Upper lobe of left lung (tissue), 6 donors: ENCODE measurements at regions not wholly inside any gene's neighbourhood (a gene's known extent, or its start where the extent isn't known, plus 50 kb on each side); places are given as distances from the start of the nearest gene placed in this dataset.

Source experiments
- ATAC-seq, 2 donors: fragments of 200-7000 bp; cut with Tn5 transposase; one replicate each; pipeline ENCODE4 v1.9.1; 2022; ENCODE audit warnings: mild to moderate bottlenecking in 2 of 2, moderate library complexity in 2 of 2; ENCODE audit not compliant: low FRiP score in 2 of 2
- DNase-seq, 2 donors: peaks; one replicate each; pipeline ENCODE4 v3.0.0-alpha.2; 2019 to 2020
- H3K27ac ChIP-seq, 4 donors: fragments of 200-600 bp; sonication (generic); one replicate each; pipeline ENCODE4 v1.5.1; 2016 to 2019
- H3K27me3 ChIP-seq, 4 donors: fragments of 200-600 bp; sonication (generic); one replicate each; pipeline ENCODE4 v1.5.1; 2017 to 2019
- H3K36me3 ChIP-seq, 4 donors: fragments of 200-600 bp; sonication (generic); one replicate each; pipeline ENCODE4 v1.5.1; 2016 to 2019
- H3K4me1 ChIP-seq, 4 donors: fragments of 200-600 bp; sonication (generic); one replicate each; pipeline ENCODE4 v1.5.1; 2018 to 2019
- H3K4me3 ChIP-seq, 4 donors: fragments of 200-600 bp; sonication (generic); one replicate each; pipeline ENCODE4 v1.5.1; 2017 to 2019; ENCODE audit warnings: mild to moderate bottlenecking in 2 of 4, moderate library complexity in 1 of 4
- H3K9me3 ChIP-seq, 4 donors: fragments of 200-600 bp; sonication (generic); one replicate each; pipeline ENCODE4 v1.5.1; 2018 to 2019
- EP300 ChIP-seq, 4 donors: sonication (generic); formaldehyde crosslinking; IDR thresholded peaks; one replicate each; pipeline ENCODE4 v1.5.1; 2017; ENCODE audit warnings: antibody characterized with exemption in 4 of 4, control low read depth in 2 of 4
- POLR2A ChIP-seq, 4 donors: fragments of 450-650 bp; IDR thresholded peaks; one replicate each; pipeline ENCODE4 v1.5.1; 2016 to 2017; ENCODE audit warnings: antibody characterized with exemption in 4 of 4, mild to moderate bottlenecking in 2 of 4
- POLR2AphosphoS5 ChIP-seq, 2 donors: sonication (generic); formaldehyde crosslinking; IDR thresholded peaks; one replicate each; pipeline ENCODE4 v1.5.1; 2017; ENCODE audit warnings: antibody characterized with exemption in 2 of 2
- WGBS, 2 donors: methylation state at CpG; one replicate each; pipeline ENCODE4 v1.1.5; 2017 to 2018; 5-methylcytosine and 5-hydroxymethylcytosine counted together
- TF ChIP-seq, protein P1 (sequence below), 6 experiments: fragments of 450-650 bp in 4 of 6; fragments of 200-600 bp in 2 of 6; sonication (generic) in 2 of 6; IDR thresholded peaks; one replicate each; pipeline ENCODE4 v1.5.1; 2016 to 2019; ENCODE audit warnings: antibody characterized with exemption in 6 of 6
- donor health status: DM: no; HTN: no; CAD: no; lungs with moderate emphysema.
- donor health status: DM: no; HTN: yes; CAD: no; lungs with severe emphysema.

DNA sequence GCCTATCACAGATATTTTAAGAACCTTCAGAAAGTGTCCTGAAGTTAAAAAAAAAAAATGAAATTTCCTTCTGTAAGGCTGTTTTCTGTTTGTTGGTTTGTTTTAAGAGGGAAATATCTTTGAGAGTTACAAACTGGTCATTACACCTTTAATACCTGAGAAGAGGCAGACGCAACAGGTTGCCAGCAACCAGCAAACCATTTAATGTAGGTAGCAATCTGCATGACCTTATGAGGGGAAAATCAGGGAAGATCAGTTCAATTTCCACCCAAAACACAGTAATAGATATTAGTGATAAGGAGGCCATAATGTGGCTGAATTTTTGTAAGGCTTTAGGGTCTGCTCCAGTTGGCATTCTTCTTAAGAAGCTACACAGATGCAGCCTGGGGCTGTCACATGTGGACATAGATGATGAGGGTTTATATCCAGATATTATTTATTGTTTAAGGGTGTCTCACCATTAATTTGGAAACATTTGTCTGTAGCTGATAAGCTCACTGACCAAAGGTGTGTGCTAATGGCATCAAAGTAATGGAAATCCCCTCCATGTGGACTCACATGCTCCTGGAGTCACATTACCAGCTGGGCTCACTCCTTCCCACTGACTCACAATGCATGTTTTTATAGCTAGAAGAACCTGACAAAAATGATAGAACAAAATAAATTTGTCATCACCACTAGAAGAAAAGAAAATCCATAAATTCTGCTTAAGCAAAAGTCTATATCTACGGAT lies 83.5 kb upstream of the DTNA start:
- no peak overlapping the region for H3K4me3 ChIP-seq
- no peaks in the 10 kb centered on the region for H3K4me1 ChIP-seq
- ATAC-seq, result no peak
- TF ChIP-seq POLR2A (IDR thresholded peaks at IDR 0.05), result no peak
- TF ChIP-seq POLR2AphosphoS5 (IDR thresholded peaks at IDR 0.05), result no peak
- TF ChIP-seq, protein P1, sequence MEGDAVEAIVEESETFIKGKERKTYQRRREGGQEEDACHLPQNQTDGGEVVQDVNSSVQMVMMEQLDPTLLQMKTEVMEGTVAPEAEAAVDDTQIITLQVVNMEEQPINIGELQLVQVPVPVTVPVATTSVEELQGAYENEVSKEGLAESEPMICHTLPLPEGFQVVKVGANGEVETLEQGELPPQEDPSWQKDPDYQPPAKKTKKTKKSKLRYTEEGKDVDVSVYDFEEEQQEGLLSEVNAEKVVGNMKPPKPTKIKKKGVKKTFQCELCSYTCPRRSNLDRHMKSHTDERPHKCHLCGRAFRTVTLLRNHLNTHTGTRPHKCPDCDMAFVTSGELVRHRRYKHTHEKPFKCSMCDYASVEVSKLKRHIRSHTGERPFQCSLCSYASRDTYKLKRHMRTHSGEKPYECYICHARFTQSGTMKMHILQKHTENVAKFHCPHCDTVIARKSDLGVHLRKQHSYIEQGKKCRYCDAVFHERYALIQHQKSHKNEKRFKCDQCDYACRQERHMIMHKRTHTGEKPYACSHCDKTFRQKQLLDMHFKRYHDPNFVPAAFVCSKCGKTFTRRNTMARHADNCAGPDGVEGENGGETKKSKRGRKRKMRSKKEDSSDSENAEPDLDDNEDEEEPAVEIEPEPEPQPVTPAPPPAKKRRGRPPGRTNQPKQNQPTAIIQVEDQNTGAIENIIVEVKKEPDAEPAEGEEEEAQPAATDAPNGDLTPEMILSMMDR (IDR thresholded peaks at IDR 0.05), result no peak
- no peak for TF ChIP-seq EP300 (IDR thresholded peaks at IDR 0.05)
- DNase-seq, result no peak
- H3K27me3 ChIP-seq, result no peaks in the 10 kb centered on the region
- no peaks in the 10 kb centered on the region for H3K9me3 ChIP-seq
- H3K36me3 ChIP-seq, result no peaks in the 10 kb centered on the region
- WGBS, 2 donors, result 92 to 98% methylated on average over 2 of the region's 2 CpGs
- no peak overlapping the region for H3K27ac ChIP-seq

DNA sequence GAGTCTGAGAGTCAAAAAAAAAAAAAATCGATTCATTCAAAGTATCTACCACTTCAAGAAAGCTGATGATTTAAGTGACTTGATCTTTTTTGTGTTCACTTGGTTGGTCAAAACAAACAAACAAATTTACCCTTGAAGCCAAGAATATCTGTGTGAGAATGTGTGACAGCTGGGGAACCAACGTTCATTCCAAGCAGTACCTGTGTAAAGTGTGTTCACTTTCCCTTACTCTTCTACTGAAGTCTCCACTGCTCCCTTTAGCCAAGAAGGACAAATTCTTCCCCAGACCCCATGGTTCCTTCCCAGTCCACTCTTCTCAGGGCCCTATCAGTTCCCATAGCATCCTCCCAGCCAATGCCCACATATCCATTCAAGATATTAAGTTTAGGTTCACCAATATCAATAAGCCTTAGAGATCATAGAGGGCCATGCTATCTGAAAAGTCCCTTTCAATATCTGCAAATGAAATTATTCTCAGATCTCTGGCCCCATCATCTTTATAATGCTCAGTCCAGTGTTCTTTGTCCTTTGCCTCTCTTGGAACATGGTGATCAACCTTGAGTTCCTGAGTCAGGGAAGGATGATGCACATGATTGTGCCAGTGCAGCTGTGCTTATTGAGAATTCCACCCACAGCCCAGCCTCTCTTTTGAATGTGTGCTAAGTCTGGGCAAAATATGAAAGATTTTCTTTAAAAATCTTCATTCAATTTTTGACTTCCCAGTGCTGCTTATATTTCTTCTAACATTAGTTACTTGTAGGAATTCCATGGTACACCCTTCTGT lies 82.8 kb upstream of the DTNA start:
- Histone ChIP-seq H3K27ac (no peak overlapping the region), H3K27me3 (no peaks in the 10 kb centered on the region), H3K9me3 (no peaks in the 10 kb centered on the region), H3K36me3 (no peaks in the 10 kb centered on the region), H3K4me1 (no peaks in the 10 kb centered on the region), H3K4me3 (no peak overlapping the region)
- no peak for TF ChIP-seq EP300 (IDR thresholded peaks at IDR 0.05)
- no peak for TF ChIP-seq POLR2AphosphoS5 (IDR thresholded peaks at IDR 0.05)
- TF ChIP-seq POLR2A (IDR thresholded peaks at IDR 0.05), result no peak
- TF ChIP-seq, protein P1 (IDR thresholded peaks at IDR 0.05), result no peak
- ATAC-seq (no peak), DNase-seq (no peak)
- 84 to 88% methylated on average over 2 of the region's 2 CpGs for WGBS, 2 donors

DNA sequence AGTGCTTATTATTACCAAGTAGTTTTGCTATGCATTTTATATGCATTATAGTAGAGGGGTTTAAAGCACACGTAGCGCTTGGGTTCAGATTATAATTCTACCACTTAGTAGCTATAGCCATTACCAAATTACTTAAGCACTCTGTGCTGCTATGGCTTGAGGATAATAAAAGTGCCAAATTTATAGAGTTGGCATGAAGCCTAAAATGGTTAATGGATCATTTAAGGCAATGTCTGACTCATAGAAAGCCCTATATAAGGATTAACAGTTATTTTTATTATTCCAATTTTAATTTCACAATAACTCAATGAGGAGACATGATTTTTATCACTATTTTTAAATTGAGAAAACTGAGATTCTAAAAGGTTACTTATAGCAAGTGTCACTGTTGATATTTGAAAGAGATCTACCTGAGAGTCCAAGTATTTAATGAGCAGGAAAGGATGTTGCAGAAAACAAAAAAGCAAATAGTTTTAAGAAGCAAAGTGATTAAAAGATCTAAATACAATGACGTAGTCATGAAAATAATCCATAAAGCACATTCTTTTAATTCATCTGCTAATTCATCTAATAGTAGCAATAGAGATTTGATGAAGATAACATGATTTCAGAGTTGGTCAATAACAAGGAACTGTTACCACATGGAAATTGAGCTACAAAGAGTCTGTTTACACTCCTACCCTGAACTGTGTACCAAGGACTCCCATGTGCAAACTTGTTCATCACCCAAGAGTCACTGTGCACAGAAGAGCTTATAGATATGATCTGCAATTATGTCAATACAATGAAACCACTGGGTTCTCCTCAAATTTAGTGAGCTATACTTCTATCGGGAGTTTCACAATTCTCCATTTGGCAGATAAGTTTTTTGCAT lies 78.8 kb upstream of the DTNA start:
- H3K4me3 ChIP-seq, result no peak overlapping the region

DNA sequence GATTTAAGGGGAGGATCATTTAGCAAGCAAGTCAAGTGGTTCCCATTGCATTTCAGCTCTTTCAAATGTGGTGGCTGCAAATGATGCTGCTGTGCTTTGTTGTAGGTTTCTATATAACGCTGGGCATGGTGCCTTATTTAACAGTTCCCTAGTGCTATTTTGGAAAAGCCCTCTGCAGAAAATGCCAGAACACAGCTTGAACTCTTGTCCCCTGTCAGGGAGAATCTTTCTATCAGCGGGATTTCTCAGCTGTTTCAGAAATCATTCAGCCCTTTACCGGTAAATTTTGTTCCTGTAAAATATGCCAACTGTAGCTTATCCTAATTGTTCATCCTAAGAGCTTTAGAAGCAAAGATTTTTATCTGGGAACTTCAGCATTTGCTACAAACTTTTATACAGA lies 77.8 kb upstream of the DTNA start:
- H3K4me3 ChIP-seq, result no peak overlapping the region
- DNase-seq, result no peak
- H3K9me3 ChIP-seq, result no peaks in the 10 kb centered on the region
- H3K36me3 ChIP-seq, result no peaks in the 10 kb centered on the region
- 55 to 67% methylated on average over 3 of the region's 3 CpGs for WGBS, 2 donors
- H3K4me1 ChIP-seq, result no peaks in the 10 kb centered on the region
- H3K27ac ChIP-seq, result no peak overlapping the region
- no peaks in the 10 kb centered on the region for H3K27me3 ChIP-seq
- TF ChIP-seq EP300 (IDR thresholded peaks at IDR 0.05) (no peak), POLR2A (IDR thresholded peaks at IDR 0.05) (no peak), POLR2AphosphoS5 (IDR thresholded peaks at IDR 0.05) (no peak)
- TF ChIP-seq, protein P1 (IDR thresholded peaks at IDR 0.05), result no peak
- no peak for ATAC-seq

More for the DNA sequence above, 78.8 kb upstream of the DTNA start:
- Histone ChIP-seq H3K4me1 (no peaks in the 10 kb centered on the region), H3K36me3 (no peaks in the 10 kb centered on the region), H3K27me3 (no peaks in the 10 kb centered on the region), H3K9me3 (no peaks in the 10 kb centered on the region), H3K27ac (no peak overlapping the region)
- TF ChIP-seq, protein P1 (IDR thresholded peaks at IDR 0.05), result no peak
- no peak for TF ChIP-seq POLR2A (IDR thresholded peaks at IDR 0.05)
- no peak for TF ChIP-seq POLR2AphosphoS5 (IDR thresholded peaks at IDR 0.05)
- TF ChIP-seq EP300 (IDR thresholded peaks at IDR 0.05), result no peak
- no peak for DNase-seq
- no peak for ATAC-seq
- WGBS, 2 donors, result 89 to 91% methylated on average over 4 of the region's 4 CpGs
